Caco-2 (cell line): ENCODE measurements at regions not wholly inside any gene's neighbourhood (a gene's known extent, or its start where the extent isn't known, plus 50 kb on each side); places are given as distances from the start of the nearest gene placed in this dataset.

Source experiments
- BruUV-seq: library from RNA; stranded (reverse); fragments of 400-500 nt; replicated peaks from 2 replicates; lab custom pipeline; 2021; lab: Mats Ljungman, UMichigan
- CTCF ChIA-PET: fragments of 300-600 bp; sonication (Branson Sonifier 250); formaldehyde crosslinking; loops from one replicate; lab custom pipeline; 2022; ENCODE audit warnings: antibody characterized with exemption; lab: Charles Lee
- POLR2A ChIA-PET: fragments of 300-600 bp; sonication (Branson Sonifier 250); formaldehyde crosslinking; loops from one replicate; lab custom pipeline; 2022; ENCODE audit warnings: antibody characterized with exemption; lab: Charles Lee
- DNase-seq, 2 experiments: peaks; one replicate each; pipeline versions ENCODE4 v3.0.0 to v3.0.0-alpha.2; 2020 to 2022
- H3K27me3 ChIP-seq: replicated peaks from 2 replicates; pipeline ENCODE4 v1.6.0; 2011; ENCODE audit warnings: low read length; ENCODE audit not compliant: control insufficient read depth, insufficient read depth
- H3K36me3 ChIP-seq: 2 replicates; pipeline ENCODE4 v1.5.1; 2011; ENCODE audit warnings: low read length; ENCODE audit not compliant: control insufficient read depth, insufficient read depth
- H3K4me1 ChIP-seq: fragments of 250-450 bp; sonication (Bioruptor Pico); 2 replicates; pipeline ENCODE4 v1.5.1; 2020; ENCODE audit warnings: mild to moderate bottlenecking
- H3K4me3 ChIP-seq: 2 replicates; pipeline ENCODE4 v1.5.1; 2011; ENCODE audit warnings: low read depth, mild to moderate bottlenecking, control low read depth, low read length
- H3K9me3 ChIP-seq: fragments of 250-450 bp; sonication (Bioruptor Pico); 2 replicates; pipeline ENCODE4 v1.5.1; 2020; ENCODE audit warnings: mild to moderate bottlenecking, moderate library complexity
- H3K27ac Mint-ChIP-seq: one replicate; pipeline ENCODE4 v1.8.0; 2022; ENCODE audit warnings: mixed read lengths; ENCODE audit not compliant: unreplicated experiment
- H3K27me3 Mint-ChIP-seq: one replicate; pipeline ENCODE4 v1.8.0; 2022; ENCODE audit warnings: mixed read lengths; ENCODE audit not compliant: insufficient read depth, unreplicated experiment
- H3K36me3 Mint-ChIP-seq: one replicate; pipeline ENCODE4 v1.8.0; 2022; ENCODE audit warnings: mild to moderate bottlenecking, mixed read lengths; ENCODE audit not compliant: insufficient read depth, unreplicated experiment
- H3K4me1 Mint-ChIP-seq: one replicate; pipeline ENCODE4 v1.8.0; 2022; ENCODE audit warnings: low read depth, mixed read lengths; ENCODE audit not compliant: unreplicated experiment
- H3K4me3 Mint-ChIP-seq: one replicate; pipeline ENCODE4 v1.8.0; 2022; ENCODE audit warnings: mild to moderate bottlenecking, moderate library complexity, mixed read lengths; ENCODE audit not compliant: unreplicated experiment
- H3K9me3 Mint-ChIP-seq: one replicate; pipeline ENCODE4 v1.8.0; 2022; ENCODE audit warnings: mixed read lengths; ENCODE audit not compliant: unreplicated experiment
- intact Hi-C: fragments of 100-400 bp; cut with micrococcal nuclease; formaldehyde crosslinking; loops from one replicate; pipeline ENCODE4 v1.10.0; 2022; ENCODE audit not compliant: unreplicated experiment
- TF ChIP-seq, protein P1 (sequence below), 2 experiments: fragments of 200-600 bp in 1 of 2; IDR thresholded peaks; 1 replicate in 1 of 2; 2 replicates in 1 of 2; pipeline versions ENCODE4 v1.5.1 to v1.8.0; 2011 to 2022; ENCODE audit warnings: antibody characterized with exemption in 1 of 2, control low read depth in 1 of 2, inconsistent platforms in 1 of 2, low read depth in 1 of 2, low read length in 1 of 2, mild to moderate bottlenecking in 1 of 2, moderate library complexity in 1 of 2; ENCODE audit not compliant: insufficient read depth in 1 of 2, severe bottlenecking in 1 of 2, unreplicated experiment in 1 of 2

DNA sequence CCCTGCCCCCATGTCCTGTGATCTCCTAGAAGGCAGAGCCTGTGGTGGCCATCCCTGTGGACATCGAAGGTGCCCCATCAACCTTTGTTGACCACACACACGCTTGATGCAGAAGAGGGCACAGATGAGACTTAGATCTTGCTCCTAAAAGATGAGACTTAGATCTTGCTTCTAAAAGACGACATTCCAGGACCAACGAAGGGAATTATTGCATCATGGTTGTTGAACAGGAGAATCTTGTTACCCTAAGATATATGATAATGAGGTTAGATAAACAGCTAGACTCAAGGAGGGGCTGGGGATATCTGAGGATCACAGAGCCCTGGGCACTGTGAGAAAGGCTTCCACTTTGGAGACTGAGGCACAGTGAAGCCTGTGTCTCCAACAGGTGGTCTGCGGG is 91.1 kb upstream of the WSCD2 start:
- Histone ChIP-seq H3K4me1 (no peaks in the 10 kb centered on the region), H3K4me3 (no peak overlapping the region), H3K9me3 (no peaks in the 10 kb centered on the region), H3K27me3 (no peaks in the 10 kb centered on the region), H3K36me3 (no peaks in the 10 kb centered on the region)
- H3K4me3 Mint-ChIP-seq, result no peak overlapping the region
- DNase-seq, result no peak
- intact Hi-C loops, result no loop called here
- no TSS peak for BruUV-seq
- no peak overlapping the region for H3K27ac Mint-ChIP-seq
- H3K9me3 Mint-ChIP-seq, result no peaks in the 10 kb centered on the region
- POLR2A ChIA-PET, result no interaction called here
- TF ChIP-seq, protein P1, sequence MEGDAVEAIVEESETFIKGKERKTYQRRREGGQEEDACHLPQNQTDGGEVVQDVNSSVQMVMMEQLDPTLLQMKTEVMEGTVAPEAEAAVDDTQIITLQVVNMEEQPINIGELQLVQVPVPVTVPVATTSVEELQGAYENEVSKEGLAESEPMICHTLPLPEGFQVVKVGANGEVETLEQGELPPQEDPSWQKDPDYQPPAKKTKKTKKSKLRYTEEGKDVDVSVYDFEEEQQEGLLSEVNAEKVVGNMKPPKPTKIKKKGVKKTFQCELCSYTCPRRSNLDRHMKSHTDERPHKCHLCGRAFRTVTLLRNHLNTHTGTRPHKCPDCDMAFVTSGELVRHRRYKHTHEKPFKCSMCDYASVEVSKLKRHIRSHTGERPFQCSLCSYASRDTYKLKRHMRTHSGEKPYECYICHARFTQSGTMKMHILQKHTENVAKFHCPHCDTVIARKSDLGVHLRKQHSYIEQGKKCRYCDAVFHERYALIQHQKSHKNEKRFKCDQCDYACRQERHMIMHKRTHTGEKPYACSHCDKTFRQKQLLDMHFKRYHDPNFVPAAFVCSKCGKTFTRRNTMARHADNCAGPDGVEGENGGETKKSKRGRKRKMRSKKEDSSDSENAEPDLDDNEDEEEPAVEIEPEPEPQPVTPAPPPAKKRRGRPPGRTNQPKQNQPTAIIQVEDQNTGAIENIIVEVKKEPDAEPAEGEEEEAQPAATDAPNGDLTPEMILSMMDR (IDR thresholded peaks at IDR 0.05; ENCODE audit: insufficient read depth in 1 of 2, low read depth in 1 of 2, low read length in 1 of 2, severe bottlenecking in 1 of 2, unreplicated experiment in 1 of 2), result no peak
- H3K4me1 Mint-ChIP-seq, result no peaks in the 10 kb centered on the region
- peaks cover 10% of the 10 kb centered on the region for H3K27me3 Mint-ChIP-seq
- CTCF ChIA-PET, result no interaction called here
- H3K36me3 Mint-ChIP-seq, result no peaks in the 10 kb centered on the region

DNA sequence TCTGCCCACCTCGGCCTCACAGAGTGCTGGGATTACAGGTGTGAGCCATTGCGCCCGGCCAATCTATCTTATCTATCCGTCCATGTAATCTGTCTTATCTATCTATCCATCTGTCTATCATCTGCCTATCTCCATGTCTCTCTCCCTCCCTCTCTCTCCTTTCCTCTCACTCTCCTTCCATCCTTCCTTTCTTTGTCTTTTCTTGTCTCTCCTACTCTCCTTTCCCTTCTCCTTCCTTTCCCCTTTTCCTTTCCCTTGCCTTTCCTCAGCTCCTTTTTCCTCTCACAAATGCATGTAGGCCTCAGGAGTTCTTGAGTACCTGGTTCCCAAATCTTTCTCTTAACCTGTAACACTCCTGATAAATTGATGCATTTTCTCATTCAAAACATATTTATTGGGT is 89.3 kb upstream of the WSCD2 start:
- TF ChIP-seq, protein P1 (IDR thresholded peaks at IDR 0.05; ENCODE audit: insufficient read depth in 1 of 2, low read depth in 1 of 2, low read length in 1 of 2, severe bottlenecking in 1 of 2, unreplicated experiment in 1 of 2), result no peak
- Histone ChIP-seq H3K4me1 (no peaks in the 10 kb centered on the region), H3K9me3 (no peaks in the 10 kb centered on the region), H3K4me3 (no peak overlapping the region), H3K36me3 (no peaks in the 10 kb centered on the region), H3K27me3 (no peaks in the 10 kb centered on the region)
- Mint-ChIP-seq H3K27me3 (peaks cover 4% of the 10 kb centered on the region), H3K9me3 (no peaks in the 10 kb centered on the region), H3K4me1 (no peaks in the 10 kb centered on the region), H3K4me3 (no peak overlapping the region), H3K36me3 (no peaks in the 10 kb centered on the region), H3K27ac (no peak overlapping the region)
- DNase-seq, result no peak
- POLR2A ChIA-PET, result no interaction called here
- no TSS peak for BruUV-seq
- CTCF ChIA-PET, result no interaction called here
- intact Hi-C loops, result no loop called here

DNA sequence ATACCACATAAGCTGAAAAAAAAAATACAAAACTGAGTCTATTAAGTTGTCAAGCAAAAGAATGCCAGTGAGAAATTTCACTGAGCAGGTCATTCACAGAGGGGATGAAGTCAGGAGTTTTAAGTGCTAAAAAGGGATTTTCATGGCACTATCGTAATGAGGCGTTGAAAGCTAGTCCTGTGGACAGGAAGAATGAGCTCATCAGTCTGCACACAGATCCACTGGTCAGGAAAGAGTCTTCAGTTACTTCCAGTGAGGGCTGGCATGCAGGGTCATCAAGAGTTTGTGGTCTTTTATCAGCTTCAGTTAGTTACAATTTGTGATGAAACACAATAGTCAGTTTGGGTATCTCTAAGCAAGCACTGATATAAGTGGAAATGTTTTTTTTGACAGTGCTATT is 88.1 kb upstream of the WSCD2 start:
- Mint-ChIP-seq H3K27ac (no peak overlapping the region), H3K9me3 (no peaks in the 10 kb centered on the region), H3K4me1 (no peaks in the 10 kb centered on the region), H3K36me3 (no peaks in the 10 kb centered on the region), H3K4me3 (no peak overlapping the region), H3K27me3 (peaks cover 4% of the 10 kb centered on the region)
- ChIA-PET CTCF (no interaction called here), POLR2A (no interaction called here)
- no peaks in the 10 kb centered on the region for H3K27me3 ChIP-seq
- no peak overlapping the region for H3K4me3 ChIP-seq
- intact Hi-C loops, result no loop called here
- BruUV-seq, result no TSS peak
- H3K36me3 ChIP-seq, result no peaks in the 10 kb centered on the region
- H3K4me1 ChIP-seq, result no peaks in the 10 kb centered on the region
- TF ChIP-seq, protein P1 (IDR thresholded peaks at IDR 0.05; ENCODE audit: insufficient read depth in 1 of 2, low read depth in 1 of 2, low read length in 1 of 2, severe bottlenecking in 1 of 2, unreplicated experiment in 1 of 2), result no peak
- DNase-seq, result no peak
- no peaks in the 10 kb centered on the region for H3K9me3 ChIP-seq
